HCT116 (cell line): ENCODE measurements at regions not wholly inside any gene's neighbourhood (a gene's known extent, or its start where the extent isn't known, plus 50 kb on each side); places are given as distances from the start of the nearest gene placed in this dataset.

Experiments used
- ATAC-seq: fragments of 200-7000 bp; cut with Tn5 transposase; 2 replicates; pipeline ENCODE4 v1.9.1; 2020; ENCODE audit warnings: mild to moderate bottlenecking, moderate library complexity
- BruUV-seq: library from RNA; stranded (reverse); fragments of 400-500 nt; replicated peaks from 2 replicates; lab custom pipeline; 2021; lab: Mats Ljungman, UMichigan
- CTCF ChIA-PET: fragments of 300-600 bp; sonication (Branson Sonifier 250); formaldehyde crosslinking; loops from one replicate; lab custom pipeline; 2021; ENCODE audit warnings: antibody characterized with exemption; lab: Charles Lee
- POLR2A ChIA-PET: fragments of 300-600, 350-600 bp; sonication (Branson Sonifier 250); formaldehyde crosslinking; loops from one replicate; lab custom pipeline; 2021; ENCODE audit warnings: antibody characterized with exemption; lab: Charles Lee
- RAD21 ChIA-PET, 2 experiments: fragments of 300-600 bp; sonication (Branson Sonifier 250); formaldehyde crosslinking; loops; one replicate each; lab custom pipeline; 2023; ENCODE audit warnings: low total read pairs in 2 of 2; ENCODE audit not compliant: uncharacterized antibody in 2 of 2, unreplicated experiment in 2 of 2, low non-redundant PET in 1 of 2; lab: Charles Lee
- DNase-seq: peaks from one replicate; pipeline ENCODE4 v3.0.0-alpha.2; 2010; ENCODE audit warnings: low read depth, low spot score
- H2AFZ ChIP-seq: fragments of 200-600 bp; shearing (Covaris generic), sonication (generic); 2 replicates; pipeline ENCODE4 v1.6.1; 2017; ENCODE audit warnings: low read depth, mixed run types, mixed read lengths, antibody characterized with exemption, low read length; ENCODE audit not compliant: poor library complexity, severe bottlenecking
- H3K27ac ChIP-seq: 2 replicates; pipeline ENCODE4 v1.5.1; 2012; ENCODE audit warnings: low read depth, low read length
- H3K27me3 ChIP-seq: fragments of 200-600 bp; sonication (generic); 2 replicates; pipeline ENCODE4 v1.6.1; 2016; ENCODE audit warnings: mixed run types, low read length, mixed read lengths; ENCODE audit not compliant: insufficient read depth
- H3K36me3 ChIP-seq, 2 experiments: fragments of 200-500 bp in 1 of 2; fragments of 200-600 bp in 1 of 2; sonication (Bioruptor generic) in 1 of 2; sonication (generic) in 1 of 2; 2 replicates each; pipeline versions ENCODE4 v1.5.1 to v1.6.1; 2014 to 2016; ENCODE audit warnings: low read length in 2 of 2, inconsistent platforms in 1 of 2, mixed read lengths in 1 of 2, mixed run types in 1 of 2; ENCODE audit not compliant: insufficient read depth in 2 of 2, control insufficient read depth in 1 of 2
- H3K4me1 ChIP-seq, 2 experiments: fragments of 200-600 bp in 1 of 2; sonication (generic) in 1 of 2; 2 replicates each; pipeline versions ENCODE4 v1.5.1 to v1.6.1; 2012 to 2017; ENCODE audit warnings: low read length in 2 of 2, inconsistent platforms in 1 of 2, mild to moderate bottlenecking in 1 of 2, mixed read lengths in 1 of 2, mixed run types in 1 of 2, moderate library complexity in 1 of 2; ENCODE audit not compliant: insufficient read depth in 2 of 2, control insufficient read depth in 1 of 2
- H3K4me2 ChIP-seq: fragments of 200-600 bp; sonication (generic); 2 replicates; pipeline ENCODE4 v1.6.1; 2017; ENCODE audit warnings: mixed run types, low read length, mixed read lengths
- H3K4me3 ChIP-seq, 2 experiments: fragments of 200-600 bp in 1 of 2; sonication (generic) in 1 of 2; replicated peaks in 1 of 2; 2 replicates each; pipeline ENCODE4 v1.5.1; 2011 to 2016; ENCODE audit warnings: low read length in 2 of 2, control low read depth in 1 of 2, low read depth in 1 of 2, mild to moderate bottlenecking in 1 of 2, mixed read lengths in 1 of 2, mixed run types in 1 of 2
- H3K79me2 ChIP-seq: fragments of 200-600 bp; sonication (generic); 2 replicates; pipeline ENCODE4 v1.6.1; 2017; ENCODE audit warnings: mild to moderate bottlenecking, mixed run types, low read length, moderate library complexity, mixed read lengths; ENCODE audit not compliant: insufficient read depth
- H3K9ac ChIP-seq: fragments of 200-600 bp; sonication (generic); 2 replicates; pipeline ENCODE4 v1.6.1; 2016; ENCODE audit warnings: low read length, mixed read lengths
- H3K9me2 ChIP-seq: fragments of 200-600 bp; sonication (generic), shearing (Covaris generic); 2 replicates; pipeline ENCODE4 v1.6.1; 2017; ENCODE audit warnings: mixed run types, mild to moderate bottlenecking, moderate library complexity; ENCODE audit not compliant: insufficient read depth
- H3K9me3 ChIP-seq, 2 experiments: fragments of 200-500 bp in 1 of 2; fragments of 200-600 bp in 1 of 2; sonication (Bioruptor generic) in 1 of 2; sonication (generic) in 1 of 2; 2 replicates each; pipeline ENCODE4 v1.6.1; 2014 to 2017; ENCODE audit warnings: low read length in 2 of 2, mixed read lengths in 2 of 2, inconsistent platforms in 1 of 2, low read depth in 1 of 2, mild to moderate bottlenecking in 1 of 2, mixed run types in 1 of 2, moderate library complexity in 1 of 2; ENCODE audit not compliant: control insufficient read depth in 1 of 2, insufficient read depth in 1 of 2
- H4K20me1 ChIP-seq: fragments of 200-600 bp; sonication (generic), shearing (Covaris generic); 2 replicates; pipeline ENCODE4 v1.6.1; 2017; ENCODE audit warnings: mixed run types, mild to moderate bottlenecking, moderate library complexity; ENCODE audit not compliant: insufficient read depth
- CBX3 ChIP-seq: IDR thresholded peaks from 2 replicates; pipeline ENCODE4 v1.6.1; 2012; ENCODE audit warnings: low read depth
- CEBPB ChIP-seq: IDR thresholded peaks from 2 replicates; pipeline ENCODE4 v1.6.1; 2012; ENCODE audit warnings: low read depth
- ELF1 ChIP-seq: IDR thresholded peaks from 2 replicates; pipeline ENCODE4 v1.6.1; 2012; ENCODE audit warnings: low read depth, borderline replicate concordance
- EZH2 ChIP-seq: fragments of 200-600 bp; sonication (generic); IDR thresholded peaks from 2 replicates; pipeline ENCODE4 v1.6.1; 2017; ENCODE audit warnings: antibody characterized with exemption, mixed run types
- EZH2phosphoT487 ChIP-seq: fragments of 200-600 bp; IDR thresholded peaks from 2 replicates; pipeline ENCODE4 v1.6.1; 2018; ENCODE audit warnings: antibody characterized with exemption, borderline replicate concordance
- POLR2A ChIP-seq: IDR thresholded peaks from 2 replicates; pipeline ENCODE4 v1.7.0; 2011; ENCODE audit warnings: borderline replicate concordance; ENCODE audit not compliant: insufficient read depth, insufficient read length; ENCODE audit errors: extremely low read depth
- POLR2AphosphoS5 ChIP-seq: IDR thresholded peaks from 2 replicates; pipeline ENCODE4 v1.6.1; 2011; ENCODE audit warnings: mild to moderate bottlenecking, low read depth, low read length, moderate library complexity
- SIN3A ChIP-seq: IDR thresholded peaks from 2 replicates; pipeline ENCODE4 v1.6.1; 2012; ENCODE audit warnings: low read depth
- SP1 ChIP-seq: IDR thresholded peaks from 2 replicates; pipeline ENCODE4 v1.6.1; 2012; ENCODE audit warnings: low read depth
- SRF ChIP-seq: IDR thresholded peaks from 2 replicates; pipeline ENCODE4 v1.6.1; 2012; ENCODE audit warnings: low read depth
- TCF7L2 ChIP-seq: IDR thresholded peaks from 2 replicates; pipeline ENCODE4 v1.7.0; 2011; ENCODE audit warnings: borderline replicate concordance, inconsistent platforms; ENCODE audit not compliant: insufficient read depth, insufficient read length; ENCODE audit errors: extremely low read depth
- YY1 ChIP-seq: IDR thresholded peaks from 2 replicates; pipeline ENCODE4 v1.6.1; 2011; ENCODE audit warnings: low read length, low read depth, moderate library complexity, mild to moderate bottlenecking; ENCODE audit not compliant: insufficient replicate concordance; ENCODE audit errors: extremely low read depth
- ZNF274 ChIP-seq: fragments of 200-500 bp; sonication (Bioruptor generic); IDR thresholded peaks from 2 replicates; pipeline ENCODE4 v1.6.1; 2014; ENCODE audit warnings: mild to moderate bottlenecking, low read depth, low read length, inconsistent platforms
- intact Hi-C: fragments of 100-400 bp; cut with micrococcal nuclease; formaldehyde crosslinking; loops from 2 replicates; pipeline ENCODE4 v1.10.0; 2022
- TF ChIP-seq, protein P1 (sequence below): IDR thresholded peaks from 2 replicates; pipeline ENCODE4 v1.6.1; 2011; ENCODE audit warnings: mild to moderate bottlenecking, low read length, moderate library complexity; ENCODE audit not compliant: insufficient replicate concordance; ENCODE audit errors: extremely low read depth
- TF ChIP-seq, protein P2 (sequence below), 3 experiments: fragments of 200-600 bp in 1 of 3; sonication (generic) in 1 of 3; IDR thresholded peaks in 2 of 3; conservative IDR thresholded peaks in 1 of 3; 2 replicates each; pipeline ENCODE4 v1.5.1; 2012 to 2017; ENCODE audit warnings: low read depth in 2 of 3, low read length in 2 of 3, antibody characterized with exemption in 1 of 3, borderline replicate concordance in 1 of 3, control low read depth in 1 of 3, mild to moderate bottlenecking in 1 of 3, mixed read lengths in 1 of 3, mixed run types in 1 of 3, moderate library complexity in 1 of 3; ENCODE audit not compliant: insufficient read depth in 1 of 3

DNA sequence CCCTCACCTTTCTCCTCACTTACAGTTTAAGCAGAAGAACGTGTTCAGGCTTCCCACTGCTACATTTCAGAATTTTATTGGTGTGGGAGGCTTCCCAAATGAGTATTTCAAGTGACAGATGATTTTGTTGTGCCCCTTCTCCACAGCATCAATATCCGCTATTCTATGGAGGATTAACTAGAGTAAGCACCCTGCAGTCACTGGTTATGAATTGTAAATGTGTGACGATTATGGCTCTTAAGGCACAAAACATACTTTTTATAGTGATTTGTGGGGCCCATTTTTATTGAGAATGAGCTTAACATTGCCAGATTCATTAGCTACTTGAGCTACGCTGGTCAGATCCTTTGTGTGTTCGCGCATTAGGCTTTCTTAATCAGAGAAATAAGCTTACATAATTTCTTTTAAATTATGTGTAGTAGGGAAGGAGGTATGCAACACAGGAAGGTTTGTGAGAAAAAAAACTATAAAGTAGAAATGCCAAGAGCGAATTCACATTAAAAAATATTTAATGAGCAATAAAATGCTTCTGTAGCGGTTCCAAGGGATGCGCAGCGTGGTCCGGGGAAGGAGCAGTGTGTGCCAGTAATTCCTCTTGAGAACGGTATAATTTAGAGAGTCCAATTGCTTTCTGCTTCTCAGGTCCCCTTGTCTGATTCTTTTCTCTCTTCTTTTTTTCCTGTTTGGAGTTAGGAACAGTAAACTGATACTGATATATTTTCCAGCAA lies 2380.4 kb downstream of the MAT2B start:
- Histone ChIP-seq H3K36me3 (no peaks in the 10 kb centered on the region), H3K27ac (no peak overlapping the region), H3K9ac (no peak overlapping the region), H3K4me3 (no peak overlapping the region), H3K4me2 (no peak overlapping the region), H2AFZ (no peak overlapping the region), H4K20me1 (no peaks in the 10 kb centered on the region), H3K9me3 (peaks cover 6 to 16% of the 10 kb centered on the region in 2 experiments; a peak in 2 of 4 replicates), H3K9me2 (no peaks in the 10 kb centered on the region), H3K4me1 (no peaks in the 10 kb centered on the region), H3K27me3 (no peaks in the 10 kb centered on the region), H3K79me2 (no peaks in the 10 kb centered on the region)
- ChIA-PET RAD21 (no interaction called here), POLR2A (no interaction called here), CTCF (no interaction called here)
- TF ChIP-seq TCF7L2 (no peak), ELF1 (no peak), EZH2phosphoT487 (no peak), POLR2A (no peak), CBX3 (no peak), POLR2AphosphoS5 (no peak), SP1 (no peak), CEBPB (no peak), SRF (no peak)
- intact Hi-C loops, result no loop called here
- DNase-seq (no peak), ATAC-seq (no peak)
- BruUV-seq, result no TSS peak

DNA sequence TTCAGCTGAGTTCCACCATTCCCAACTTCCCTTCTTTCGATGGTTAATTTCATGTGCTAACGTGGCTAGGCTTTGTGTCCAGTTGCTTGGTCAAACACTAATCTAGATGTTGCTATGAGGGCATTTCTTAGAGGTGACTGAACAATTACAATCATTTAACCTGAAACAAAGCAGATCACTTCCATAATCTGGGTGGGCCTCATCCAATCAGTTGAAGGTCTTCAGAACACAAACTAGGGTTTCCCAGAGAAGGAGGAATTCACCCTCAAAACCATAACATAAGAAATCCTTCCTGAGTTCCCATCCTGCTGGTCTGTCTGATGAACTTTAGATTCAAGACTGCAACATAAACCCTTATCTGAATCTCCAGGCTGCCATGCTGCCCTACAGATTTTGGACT lies 2381.7 kb downstream of the MAT2B start:
- POLR2A ChIA-PET, result no interaction called here
- RAD21 ChIA-PET, result no interaction called here
- BruUV-seq, result no TSS peak

More for the DNA sequence above, 2381.7 kb downstream of the MAT2B start:
- Histone ChIP-seq H3K36me3 (no peaks in the 10 kb centered on the region), H2AFZ (no peak overlapping the region), H3K4me3 (no peak overlapping the region), H3K9me3 (peaks cover 10 to 15% of the 10 kb centered on the region in 2 experiments; a peak in 2 of 4 replicates), H3K4me2 (no peak overlapping the region), H3K27me3 (no peaks in the 10 kb centered on the region), H4K20me1 (no peaks in the 10 kb centered on the region), H3K4me1 (no peaks in the 10 kb centered on the region), H3K79me2 (no peaks in the 10 kb centered on the region), H3K9ac (no peak overlapping the region), H3K27ac (no peak overlapping the region), H3K9me2 (no peaks in the 10 kb centered on the region)
- intact Hi-C loops, result no loop called here
- ATAC-seq (no peak), DNase-seq (no peak)
- TF ChIP-seq TCF7L2 (no peak), EZH2 (no peak), CEBPB (no peak), YY1 (no peak), ZNF274 (no peak), SIN3A (no peak)
- TF ChIP-seq, protein P1, sequence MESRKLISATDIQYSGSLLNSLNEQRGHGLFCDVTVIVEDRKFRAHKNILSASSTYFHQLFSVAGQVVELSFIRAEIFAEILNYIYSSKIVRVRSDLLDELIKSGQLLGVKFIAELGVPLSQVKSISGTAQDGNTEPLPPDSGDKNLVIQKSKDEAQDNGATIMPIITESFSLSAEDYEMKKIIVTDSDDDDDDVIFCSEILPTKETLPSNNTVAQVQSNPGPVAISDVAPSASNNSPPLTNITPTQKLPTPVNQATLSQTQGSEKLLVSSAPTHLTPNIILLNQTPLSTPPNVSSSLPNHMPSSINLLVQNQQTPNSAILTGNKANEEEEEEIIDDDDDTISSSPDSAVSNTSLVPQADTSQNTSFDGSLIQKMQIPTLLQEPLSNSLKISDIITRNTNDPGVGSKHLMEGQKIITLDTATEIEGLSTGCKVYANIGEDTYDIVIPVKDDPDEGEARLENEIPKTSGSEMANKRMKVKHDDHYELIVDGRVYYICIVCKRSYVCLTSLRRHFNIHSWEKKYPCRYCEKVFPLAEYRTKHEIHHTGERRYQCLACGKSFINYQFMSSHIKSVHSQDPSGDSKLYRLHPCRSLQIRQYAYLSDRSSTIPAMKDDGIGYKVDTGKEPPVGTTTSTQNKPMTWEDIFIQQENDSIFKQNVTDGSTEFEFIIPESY, result no peak
- TF ChIP-seq, protein P2, sequence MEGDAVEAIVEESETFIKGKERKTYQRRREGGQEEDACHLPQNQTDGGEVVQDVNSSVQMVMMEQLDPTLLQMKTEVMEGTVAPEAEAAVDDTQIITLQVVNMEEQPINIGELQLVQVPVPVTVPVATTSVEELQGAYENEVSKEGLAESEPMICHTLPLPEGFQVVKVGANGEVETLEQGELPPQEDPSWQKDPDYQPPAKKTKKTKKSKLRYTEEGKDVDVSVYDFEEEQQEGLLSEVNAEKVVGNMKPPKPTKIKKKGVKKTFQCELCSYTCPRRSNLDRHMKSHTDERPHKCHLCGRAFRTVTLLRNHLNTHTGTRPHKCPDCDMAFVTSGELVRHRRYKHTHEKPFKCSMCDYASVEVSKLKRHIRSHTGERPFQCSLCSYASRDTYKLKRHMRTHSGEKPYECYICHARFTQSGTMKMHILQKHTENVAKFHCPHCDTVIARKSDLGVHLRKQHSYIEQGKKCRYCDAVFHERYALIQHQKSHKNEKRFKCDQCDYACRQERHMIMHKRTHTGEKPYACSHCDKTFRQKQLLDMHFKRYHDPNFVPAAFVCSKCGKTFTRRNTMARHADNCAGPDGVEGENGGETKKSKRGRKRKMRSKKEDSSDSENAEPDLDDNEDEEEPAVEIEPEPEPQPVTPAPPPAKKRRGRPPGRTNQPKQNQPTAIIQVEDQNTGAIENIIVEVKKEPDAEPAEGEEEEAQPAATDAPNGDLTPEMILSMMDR (IDR thresholded peaks at IDR 0.05 in 2 of 3, conservative IDR thresholded peaks at IDR 0.05 in 1 of 3; ENCODE audit: borderline replicate concordance in 1 of 3, insufficient read depth in 1 of 3, low read depth in 2 of 3, low read length in 2 of 3), result no peak
- CTCF ChIA-PET, result no interaction called here
